ENCODE measurements at regions not wholly inside any gene's neighbourhood (a gene's known extent, or its start where the extent isn't known, plus 50 kb on each side); places are given as distances from the start of the nearest gene placed in this dataset.
"Not testable (repeated sequence)": the region's sequence is repeated elsewhere in the genome, so short reads cannot be mapped to it uniquely, and the experiment has no call there.

DNA sequence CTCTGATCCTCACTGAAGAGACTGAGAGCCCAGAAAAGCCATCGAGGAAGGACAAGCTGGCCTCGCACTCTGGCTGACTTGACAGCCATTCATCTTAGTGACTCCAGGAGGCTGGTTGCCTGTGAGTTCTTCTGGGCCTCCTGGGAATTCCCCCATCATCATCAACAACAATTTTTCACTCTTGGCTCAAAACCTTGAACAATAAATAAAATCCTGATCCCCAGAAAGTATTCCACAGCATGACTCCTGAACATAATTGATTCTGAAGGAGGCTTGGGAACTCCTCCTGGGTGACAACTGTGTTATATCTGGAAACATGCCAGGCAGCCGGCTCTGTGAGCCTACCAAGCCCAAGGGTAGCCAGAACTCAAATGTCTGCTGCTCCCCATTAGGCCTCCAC lies 188.6 kb downstream of the SHQ1 start:
- DNase-seq = peak; percentile 29

DNA sequence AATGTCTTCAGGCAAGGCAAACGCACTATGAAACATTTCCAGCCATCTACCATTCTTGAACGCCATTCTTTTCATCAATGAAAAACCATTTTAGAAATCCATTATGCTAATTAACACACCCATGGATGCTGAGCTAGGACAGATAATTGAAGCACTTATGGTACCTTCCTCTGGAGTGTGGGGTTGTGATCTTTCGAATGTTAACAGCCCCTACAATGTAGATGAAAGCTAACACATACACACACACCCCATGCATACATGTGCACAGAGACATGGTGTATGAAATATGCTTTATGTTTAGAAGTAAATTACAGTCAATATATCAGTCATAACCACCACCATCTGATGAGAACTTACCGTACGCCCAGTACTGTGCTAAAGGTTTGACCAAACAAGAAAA lies 189.1 kb downstream of the SHQ1 start:
- no peak for DNase-seq

DNA sequence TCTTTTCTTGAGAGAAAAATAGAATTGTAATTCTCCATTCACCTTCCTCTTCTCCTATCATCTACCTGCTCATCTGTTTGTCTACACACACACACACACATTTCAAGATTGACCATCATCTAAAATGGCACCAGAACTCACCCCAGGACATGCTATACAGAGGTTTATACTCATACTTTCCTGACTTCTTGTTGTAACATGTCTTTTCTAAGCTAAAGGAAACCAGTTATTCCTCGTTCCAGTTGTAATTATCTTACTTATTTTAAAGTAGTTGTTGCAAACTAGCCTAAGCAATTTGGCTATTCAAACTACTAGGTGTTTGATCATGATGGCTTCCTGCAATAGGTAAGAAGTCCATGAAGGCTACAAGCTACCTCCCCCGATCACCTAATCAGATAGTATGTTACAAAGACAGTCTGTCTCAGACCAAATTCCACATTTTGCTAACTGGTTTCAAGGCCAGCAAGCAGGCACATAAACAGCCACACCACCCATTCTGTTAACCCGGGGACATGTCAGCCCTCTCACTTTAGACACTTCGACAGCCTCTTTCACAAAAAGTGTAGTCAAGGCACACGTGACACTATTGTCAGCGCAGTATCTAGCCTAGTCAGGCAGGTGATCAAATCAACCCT lies 189.7 kb downstream of the SHQ1 start:
- no peak for DNase-seq

DNA sequence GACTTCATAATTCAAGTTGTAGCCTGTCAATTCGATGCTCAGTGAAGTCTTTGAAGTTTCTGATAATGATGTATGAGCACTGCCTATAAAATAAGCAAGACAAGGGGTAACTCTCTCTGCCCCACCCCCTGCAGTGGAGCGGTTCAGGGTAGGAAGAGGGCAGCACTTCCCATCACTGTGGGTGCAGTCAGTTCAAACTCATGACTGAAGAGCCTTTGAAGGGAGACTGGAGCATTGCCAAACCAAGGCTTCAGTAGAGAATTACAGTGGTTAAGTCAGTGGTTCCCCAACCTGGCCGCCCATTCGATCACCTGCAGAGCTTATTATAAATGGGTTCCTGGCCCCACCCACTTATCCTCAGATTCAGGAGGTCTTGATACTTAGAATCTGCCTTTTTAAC lies 190.6 kb downstream of the SHQ1 start:
- peak; percentile 9 for DNase-seq

DNA sequence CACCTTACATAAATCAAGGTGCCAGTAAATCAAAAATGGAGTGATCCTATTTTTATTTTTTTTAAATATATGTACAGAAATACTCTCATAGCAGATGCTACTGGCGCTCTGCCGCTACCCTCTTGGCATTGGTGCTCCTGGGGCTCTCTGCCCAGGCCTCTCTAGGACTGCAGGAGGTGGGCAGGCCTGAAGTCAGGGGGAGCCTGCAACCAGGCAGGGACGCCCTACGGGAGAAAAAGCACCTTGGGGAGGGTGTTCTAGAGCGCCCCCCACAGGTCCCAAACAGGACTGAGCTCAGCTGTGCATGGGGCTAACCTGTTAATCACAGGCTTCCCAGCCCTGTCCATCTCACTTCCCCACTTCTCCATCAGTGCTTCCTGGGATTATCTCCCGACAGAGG lies 192.5 kb downstream of the SHQ1 start:
- DNase-seq = no peak

DNA sequence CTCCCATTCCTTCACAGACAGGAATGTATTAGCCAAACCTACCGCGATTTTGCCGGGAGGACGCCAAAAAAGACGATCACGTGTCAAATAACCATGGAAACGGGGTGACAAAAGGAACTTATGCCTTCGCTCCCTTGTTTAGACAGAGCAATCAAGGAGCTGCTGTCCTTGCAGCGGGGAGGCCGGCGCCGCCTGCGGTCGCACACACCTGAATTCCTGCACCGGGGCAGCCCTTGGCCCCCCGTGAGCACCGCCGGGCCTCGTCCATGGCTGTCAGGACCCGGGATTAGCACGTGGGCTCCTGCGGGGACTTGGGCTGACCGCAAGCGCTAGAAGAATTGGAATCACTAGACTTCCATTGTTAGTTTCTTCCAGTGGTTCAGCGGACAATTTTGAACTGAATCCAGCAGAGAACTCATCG lies 193.1 kb downstream of the SHQ1 start:
- no peak for DNase-seq

DNA sequence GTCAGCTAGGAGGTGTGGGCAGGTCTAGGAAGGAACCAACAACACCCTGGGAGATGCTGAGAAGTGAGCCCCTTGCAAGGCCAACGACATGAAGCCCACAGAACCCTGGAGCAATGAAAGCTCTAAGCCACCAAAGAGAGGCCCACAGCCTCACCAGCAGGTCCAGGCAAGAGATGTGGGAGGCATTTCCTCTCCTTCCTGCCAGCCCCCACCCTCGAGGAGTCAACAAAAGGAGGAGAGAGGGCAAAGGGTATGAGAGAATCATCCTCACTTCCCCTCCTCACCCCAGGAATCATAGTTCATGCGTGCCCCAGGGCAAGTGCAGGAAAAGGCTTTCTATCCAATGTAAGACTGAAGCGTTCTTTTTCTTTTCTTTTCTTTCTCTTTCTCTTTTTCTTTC lies 195.8 kb downstream of the SHQ1 start:
- no peak for DNase-seq

DNA sequence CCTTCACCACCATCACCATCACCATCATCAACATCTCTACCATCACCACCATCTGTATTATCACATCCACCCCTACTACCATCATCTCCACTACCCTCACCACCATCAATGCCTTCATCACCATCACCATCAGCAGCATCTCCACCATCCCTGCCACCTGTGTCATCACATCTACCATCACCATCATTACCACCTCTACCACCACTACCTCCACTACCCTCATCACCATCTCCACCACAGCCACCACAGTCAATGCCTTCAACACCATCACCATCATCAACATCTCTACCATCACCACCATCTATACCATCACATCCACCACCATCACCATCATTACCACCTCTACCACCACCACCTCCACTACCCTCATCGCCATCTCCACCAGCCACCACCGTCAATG lies 196.7 kb downstream of the SHQ1 start:
- no peak for DNase-seq

DNA sequence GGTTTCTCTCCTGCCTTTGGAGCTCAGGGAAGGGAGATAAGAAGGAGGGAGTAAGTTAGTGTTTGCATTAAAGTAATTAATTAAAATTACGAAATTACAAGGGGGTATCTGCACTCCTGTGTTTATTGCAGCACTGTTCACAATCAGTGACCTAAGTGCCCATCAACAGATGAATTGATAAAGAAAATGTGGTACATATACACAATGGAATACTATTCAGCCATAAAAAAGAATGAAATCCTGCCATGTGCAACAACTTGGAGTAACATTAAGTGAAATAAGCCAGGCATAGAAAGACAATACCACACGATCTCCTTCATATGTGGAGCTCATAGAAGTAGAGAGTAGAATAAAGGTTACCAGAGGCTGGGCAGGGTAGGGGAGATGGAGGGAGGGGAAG lies 202.0 kb downstream of the SHQ1 start:
- no peak for DNase-seq

DNA sequence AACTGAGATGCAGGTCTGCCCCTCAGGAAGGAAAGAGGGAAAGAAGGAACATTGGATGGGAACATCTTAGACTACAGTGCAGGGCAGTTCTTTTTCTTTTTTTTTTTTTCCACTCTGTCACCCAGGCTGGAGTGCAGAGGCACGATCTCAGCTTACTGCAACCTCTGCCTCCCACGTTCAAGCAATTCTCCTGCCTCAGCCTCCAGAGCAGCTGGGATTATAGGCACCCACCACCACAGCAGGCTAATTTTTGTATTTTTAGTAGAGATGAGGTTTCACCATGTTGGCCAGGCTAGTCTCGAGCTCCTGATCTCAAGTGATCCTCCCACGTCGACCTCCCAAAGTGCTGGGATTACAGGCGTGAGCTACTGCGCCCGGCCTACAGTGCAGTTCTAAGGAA lies 204.6 kb downstream of the SHQ1 start:
- DNase-seq = not testable (repeated sequence)

DNA sequence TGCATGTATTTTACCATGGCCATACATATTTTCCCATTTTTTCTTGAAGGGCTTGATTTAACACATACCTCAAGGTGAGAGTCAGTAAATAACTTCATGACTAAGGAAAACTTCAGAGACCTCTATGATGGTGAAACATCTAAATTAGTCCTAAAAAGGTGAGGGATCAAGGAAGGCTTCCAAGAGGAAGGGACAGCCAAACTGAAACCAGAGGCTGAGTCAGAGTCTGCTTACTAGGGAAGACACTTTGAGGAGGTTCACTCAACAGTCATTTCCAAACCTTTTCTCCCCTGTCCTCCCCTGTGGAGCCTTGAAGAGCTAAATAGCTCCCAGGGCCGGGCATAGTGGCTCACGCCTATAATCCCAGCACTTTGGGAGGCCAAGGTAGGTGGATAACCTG lies 206.6 kb downstream of the SHQ1 start:
- no peak for DNase-seq

DNA sequence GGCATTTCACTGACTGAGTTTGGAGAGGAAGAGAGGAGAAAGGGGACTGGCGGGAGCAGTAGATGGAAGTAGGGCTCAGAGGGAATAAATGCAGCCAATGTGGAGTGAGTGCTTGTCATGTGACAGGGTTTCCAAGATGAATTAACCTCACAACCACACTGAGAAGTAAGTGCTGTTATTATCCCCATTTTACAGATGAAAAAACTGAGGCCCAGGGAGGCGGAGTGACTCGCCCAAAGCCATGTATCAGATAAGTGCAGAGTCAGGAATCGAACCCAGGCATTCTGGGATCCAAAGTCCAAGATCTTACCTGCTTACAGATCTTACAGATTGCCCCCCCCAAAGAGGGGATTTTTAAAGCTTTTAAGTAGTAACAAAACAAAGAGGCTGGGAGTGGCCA lies 207.2 kb downstream of the SHQ1 start:
- DNase-seq = no peak

DNA sequence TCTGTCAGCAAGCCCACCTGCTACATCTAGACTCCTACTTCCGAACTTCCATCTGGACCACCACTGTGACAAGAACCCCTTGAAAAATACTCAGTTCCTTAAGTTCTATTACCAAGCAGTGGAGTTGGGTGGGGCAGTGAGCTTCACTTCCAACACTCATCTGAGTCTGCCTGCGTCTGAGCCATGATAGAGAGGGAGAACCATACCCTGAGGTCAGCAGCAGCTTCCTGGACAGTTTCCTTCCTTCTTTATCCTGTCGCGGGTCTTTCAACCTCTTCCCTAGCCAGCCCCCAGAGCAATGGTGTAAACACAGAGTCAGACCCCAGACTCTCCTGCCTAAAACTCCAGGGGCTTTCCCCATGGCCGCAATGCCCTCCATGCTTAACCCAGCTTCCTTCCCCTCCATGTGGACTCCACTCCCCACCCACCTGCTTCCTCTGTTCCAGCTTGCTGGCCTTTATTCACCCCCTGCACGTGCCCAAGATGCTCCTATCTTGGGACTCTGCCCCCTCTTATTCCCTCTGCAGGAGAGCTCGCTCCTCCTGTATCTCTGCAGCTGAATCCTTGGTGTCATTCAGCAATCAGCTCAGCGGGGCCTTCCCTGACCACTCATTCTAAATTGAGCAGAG lies 211.2 kb downstream of the SHQ1 start:
- DNase-seq = no peak

DNA sequence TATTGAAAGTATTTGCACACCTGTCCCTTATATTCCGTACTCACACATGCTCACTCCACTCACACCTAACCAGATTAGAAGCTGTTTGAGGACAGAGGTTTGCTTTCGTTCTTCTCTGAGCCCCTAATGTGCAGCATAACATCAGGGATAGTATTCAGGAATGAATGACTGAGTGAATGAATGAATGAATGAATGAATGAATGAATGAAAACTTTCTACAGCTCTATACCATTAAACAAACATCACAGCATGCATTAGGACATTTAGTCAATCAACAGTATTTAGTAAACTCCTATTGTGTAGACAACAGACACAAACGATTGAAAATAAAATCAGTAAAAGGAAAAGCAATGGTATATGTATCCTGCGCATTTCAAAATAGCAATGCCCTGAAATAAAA lies 212.7 kb downstream of the SHQ1 start:
- DNase-seq = no peak

DNA sequence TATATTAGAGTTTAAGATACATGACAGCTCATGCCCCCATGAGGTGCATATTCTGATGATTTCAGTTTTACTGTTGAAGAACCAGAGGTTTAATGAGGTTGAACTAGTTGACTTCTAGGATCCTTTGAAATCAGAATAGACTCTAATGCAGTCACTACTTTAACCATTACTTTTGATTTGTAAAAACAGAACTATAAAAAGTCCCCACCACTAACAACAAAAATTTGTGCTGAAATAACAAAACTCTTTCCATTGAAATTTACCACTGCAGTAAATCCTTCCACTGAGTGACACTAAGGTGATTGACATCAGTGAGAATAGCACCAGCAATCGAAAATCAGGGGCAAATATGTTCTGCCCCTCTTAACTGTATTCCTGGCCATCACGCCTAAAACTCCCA lies 214.1 kb downstream of the SHQ1 start:
- DNase-seq = no peak

DNA sequence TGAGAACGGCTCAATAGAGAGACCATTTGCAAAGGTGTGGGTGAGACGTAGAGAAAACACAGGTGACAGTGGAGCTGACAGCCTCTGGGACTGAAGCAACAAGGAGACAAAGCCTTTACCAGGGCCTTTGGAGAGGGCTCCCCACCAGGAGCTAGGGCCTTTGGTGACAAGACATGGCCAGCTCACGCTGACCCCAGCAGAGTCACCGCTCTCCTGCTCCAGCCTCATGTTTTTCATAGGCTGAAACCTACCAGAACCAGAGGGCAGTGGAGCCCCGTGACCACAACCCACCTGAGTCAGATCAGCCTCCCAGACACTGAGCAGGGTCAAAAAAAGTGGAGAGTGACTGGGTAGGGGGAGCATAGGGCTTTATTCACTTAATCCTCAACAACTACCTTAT lies 214.7 kb downstream of the SHQ1 start:
- DNase-seq = no peak

DNA sequence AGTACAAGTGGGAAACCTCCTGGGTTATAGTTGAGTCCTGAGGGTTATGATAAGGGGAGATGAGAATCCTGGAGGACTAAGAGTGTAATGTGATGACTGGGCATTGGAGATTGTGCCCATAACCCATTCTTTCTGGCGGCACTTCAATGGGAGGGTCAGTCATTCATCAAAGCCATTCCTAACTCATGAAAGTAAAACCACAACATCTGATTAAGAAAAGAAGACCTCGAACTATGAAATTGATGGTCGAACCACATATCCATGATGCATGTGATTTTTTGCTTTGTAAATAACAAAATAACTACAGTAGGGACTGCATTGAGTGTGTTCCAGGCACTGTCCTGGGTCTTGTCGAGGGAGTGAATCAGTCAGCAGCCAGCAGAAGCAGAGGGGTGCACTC lies 215.1 kb downstream of the SHQ1 start:
- DNase-seq = no peak

DNA sequence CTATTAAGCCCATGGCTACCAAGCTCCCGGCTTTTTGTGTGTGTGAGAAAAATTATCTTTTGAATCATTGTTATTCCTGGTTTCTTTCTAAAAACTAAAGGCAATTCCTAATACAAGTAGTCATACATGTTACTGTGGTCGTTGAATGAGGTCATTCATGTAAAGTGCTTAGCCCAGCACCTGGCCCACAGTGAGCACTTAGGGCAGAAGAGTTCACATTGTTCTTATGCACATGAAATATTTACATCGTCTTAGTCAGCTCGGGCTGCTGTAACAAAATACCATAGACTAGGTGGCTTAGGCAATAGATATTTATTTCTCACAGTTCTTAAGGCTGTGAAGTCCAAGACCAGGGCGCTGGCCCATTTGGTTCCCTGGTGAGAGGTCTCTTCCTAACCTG lies 216.1 kb downstream of the SHQ1 start:
- DNase-seq = no peak

DNA sequence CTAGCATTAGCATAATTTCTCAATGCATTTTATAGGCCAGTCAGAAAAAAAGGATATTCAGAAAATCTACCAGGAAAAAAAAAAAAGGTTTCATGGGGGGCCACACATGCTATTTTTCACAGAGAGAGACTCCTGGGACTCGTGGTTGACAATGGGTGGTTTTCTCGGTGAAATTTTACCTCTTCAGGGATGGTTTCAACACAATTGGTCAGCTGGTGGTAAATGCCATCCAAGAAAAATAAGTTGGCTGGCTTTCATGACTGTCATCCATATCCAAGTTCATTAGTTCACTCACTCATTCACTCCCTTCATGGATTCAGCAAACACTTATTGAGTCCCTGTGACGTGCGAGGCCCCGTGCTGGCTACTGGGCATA lies 217.3 kb downstream of the SHQ1 start:
- no peak for DNase-seq

DNA sequence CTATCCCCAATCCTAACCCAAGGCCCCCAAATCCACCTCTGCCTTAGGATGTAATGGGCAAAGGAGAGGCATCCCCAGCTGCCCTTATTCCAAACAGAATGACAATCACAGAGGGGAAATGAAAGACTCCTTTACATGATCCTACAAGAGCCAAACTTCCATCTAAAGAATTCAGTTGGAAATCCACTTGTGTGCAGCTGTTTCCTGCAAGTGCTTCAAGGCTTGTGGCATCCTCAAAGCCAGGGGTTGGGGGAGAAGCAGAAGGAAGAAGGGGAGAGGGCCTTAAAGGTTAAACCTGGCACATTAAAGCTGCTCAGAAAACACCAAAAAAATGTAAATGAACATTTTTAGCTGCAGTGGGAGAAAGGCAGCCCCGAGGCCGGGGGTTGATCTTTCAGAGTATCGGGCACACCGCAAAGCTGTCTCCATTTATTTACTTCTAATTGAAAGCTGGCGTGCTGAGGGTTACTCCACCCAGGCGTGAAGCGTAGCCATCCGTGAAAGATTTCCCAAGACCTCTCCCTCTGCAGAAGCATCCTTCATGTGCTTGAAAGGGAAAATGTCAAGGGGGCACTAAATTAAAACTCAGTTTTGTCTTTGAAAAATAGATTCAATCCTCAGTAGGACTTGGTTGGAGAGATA lies 217.8 kb downstream of the SHQ1 start:
- DNase-seq = no peak

DNA sequence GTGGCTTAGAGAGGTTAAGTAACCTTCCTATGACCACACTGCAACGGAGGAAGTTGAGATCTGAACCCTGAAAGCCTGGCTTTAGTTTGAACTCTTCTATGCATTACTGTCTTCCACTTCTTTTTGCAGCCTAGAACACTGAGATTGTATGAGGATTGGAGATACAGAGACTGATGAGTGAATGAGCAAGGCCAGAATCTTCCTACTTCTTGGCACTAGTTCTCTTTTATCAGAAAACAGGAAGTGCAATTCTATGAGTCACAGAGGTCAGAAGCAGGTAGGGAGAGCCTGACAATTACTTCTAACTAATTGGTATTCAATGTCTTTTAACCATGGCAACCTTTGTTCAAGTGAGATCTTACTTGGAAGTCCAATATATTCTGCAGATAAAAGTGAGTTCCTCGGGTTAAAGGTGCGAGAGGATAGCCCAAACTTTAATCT lies 219.0 kb downstream of the SHQ1 start:
- DNase-seq = no peak

DNA sequence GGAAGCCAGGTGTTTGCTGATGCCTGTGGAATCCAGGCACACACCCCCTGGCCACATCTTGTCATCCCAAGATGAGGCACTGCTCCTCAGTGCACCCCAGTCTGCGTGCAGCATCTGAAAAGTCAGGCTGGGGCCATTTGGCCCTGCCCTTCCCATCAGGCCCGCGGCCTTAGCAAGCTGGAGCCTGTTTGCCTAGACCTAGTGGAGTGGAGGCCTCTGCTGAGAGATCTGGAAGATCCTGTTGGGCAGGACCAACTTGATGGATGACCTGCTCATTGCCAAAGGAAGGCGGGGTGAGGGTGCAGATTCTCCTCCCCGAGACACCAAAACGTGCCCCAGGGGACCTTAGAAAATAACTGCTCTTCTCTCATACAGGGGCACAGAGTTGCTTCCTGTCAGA lies 220.2 kb downstream of the SHQ1 start:
- no peak for DNase-seq

DNA sequence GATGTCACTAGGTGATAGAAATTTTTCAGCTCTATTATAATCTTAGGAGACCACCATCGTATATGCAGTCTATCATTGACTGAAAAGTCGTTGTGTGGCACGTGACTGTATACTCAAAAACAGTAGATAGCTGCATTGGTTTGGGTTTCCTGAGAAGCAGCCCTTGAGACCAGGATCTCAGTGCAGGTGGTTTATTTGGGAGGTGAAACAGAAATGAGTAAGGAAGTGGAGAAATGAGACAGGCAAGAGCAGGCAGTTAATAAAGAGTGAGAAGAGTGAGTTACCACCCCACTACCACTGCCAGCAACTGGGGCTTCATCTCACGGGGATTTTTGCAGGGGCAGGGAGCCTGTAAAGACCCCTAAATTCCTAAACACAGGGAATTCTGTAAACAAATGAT lies 221.0 kb downstream of the SHQ1 start:
- no peak for DNase-seq

DNA sequence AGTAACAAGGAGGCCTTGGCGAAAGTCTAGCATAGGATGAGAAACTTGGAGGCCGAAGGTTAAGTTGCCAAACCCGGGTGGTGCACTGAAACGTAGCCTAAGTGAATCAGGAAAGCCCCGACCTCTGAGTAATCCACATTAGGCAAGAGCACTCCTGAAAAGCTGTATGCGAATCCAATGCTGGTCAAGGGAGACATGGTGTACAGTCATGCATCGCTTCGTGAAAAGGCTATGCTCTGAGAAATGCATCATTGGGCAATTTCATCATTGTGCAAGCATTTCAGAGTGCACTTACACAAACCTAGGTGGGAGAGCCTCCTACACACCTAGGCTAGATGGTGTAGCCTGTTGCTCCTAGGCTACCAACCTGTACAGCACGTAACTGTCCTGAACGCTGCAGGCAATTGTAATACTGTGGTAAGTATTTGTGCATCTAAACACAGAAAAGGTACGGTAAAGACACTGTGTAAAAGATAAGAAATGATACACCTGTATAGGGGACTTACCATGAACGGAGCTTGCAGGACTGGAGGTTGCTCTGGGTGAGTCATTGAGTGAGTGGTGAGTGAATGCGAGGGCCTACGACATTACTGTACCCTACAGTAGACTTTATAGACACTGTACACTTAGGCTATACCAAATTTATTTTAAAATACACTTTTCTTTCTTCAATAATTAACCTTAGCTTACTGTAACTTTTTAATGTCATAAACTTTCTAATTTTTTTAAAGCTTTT lies 222.5 kb downstream of the SHQ1 start:
- no peak for DNase-seq

Data from NCI-H1105 (cell line).